Uterus (tissue), 3 donors: ENCODE measurements at regions not wholly inside any gene's neighbourhood (a gene's known extent, or its start where the extent isn't known, plus 50 kb on each side); places are given as distances from the start of the nearest gene placed in this dataset.

ENCODE experiments used
- DNase-seq, 2 donors: peaks; one replicate each; pipeline ENCODE4 v3.0.0-alpha.2; 2019 to 2020
- H3K27ac ChIP-seq, 2 donors: fragments of 200-600 bp; sonication (generic); 1 replicate in 1 of 2; 2 replicates in 1 of 2; pipeline ENCODE4 v1.5.1; 2016 to 2018
- H3K27me3 ChIP-seq, 2 donors: fragments of 200-600 bp; sonication (generic); one replicate each; pipeline ENCODE4 v1.5.1; 2018 to 2019; ENCODE audit warnings: control low read depth in 1 of 2
- H3K36me3 ChIP-seq, 2 donors: fragments of 200-600 bp; sonication (generic); one replicate each; pipeline ENCODE4 v1.5.1; 2019; ENCODE audit warnings: control low read depth in 1 of 2
- H3K4me1 ChIP-seq, 2 donors: fragments of 200-600 bp; sonication (generic); one replicate each; pipeline ENCODE4 v1.5.1; 2018 to 2019; ENCODE audit warnings: control low read depth in 1 of 2
- H3K4me3 ChIP-seq, 2 donors: fragments of 200-600 bp; sonication (generic); 1 replicate in 1 of 2; 2 replicates in 1 of 2; pipeline ENCODE4 v1.5.1; 2018 to 2019; ENCODE audit warnings: mild to moderate bottlenecking in 1 of 2
- H3K9me3 ChIP-seq, 2 donors: fragments of 200-600 bp; sonication (generic); one replicate each; pipeline ENCODE4 v1.5.1; 2019; ENCODE audit warnings: control low read depth in 1 of 2
- POLR2A ChIP-seq, 2 donors: fragments of 450-650 bp; IDR thresholded peaks; one replicate each; pipeline ENCODE4 v1.6.1; 2016; ENCODE audit warnings: antibody characterized with exemption in 2 of 2, mild to moderate bottlenecking in 1 of 2, moderate library complexity in 1 of 2
- intact Hi-C: fragments of 100-400 bp; cut with DNase I; formaldehyde crosslinking; loops from one replicate; pipeline ENCODE4 v1.15.1; 2023; ENCODE audit warnings: low total_unique reads
- TF ChIP-seq, protein P1 (sequence below), 4 experiments: fragments of 200-600 bp in 2 of 4; fragments of 450-650 bp in 2 of 4; sonication (generic) in 2 of 4; IDR thresholded peaks; one replicate each; pipeline ENCODE4 v1.5.1; 2016 to 2019; ENCODE audit warnings: antibody characterized with exemption in 4 of 4, mild to moderate bottlenecking in 2 of 4, moderate library complexity in 1 of 4
- donor health status: DM: yes; HTN: yes; CAD: no.

DNA sequence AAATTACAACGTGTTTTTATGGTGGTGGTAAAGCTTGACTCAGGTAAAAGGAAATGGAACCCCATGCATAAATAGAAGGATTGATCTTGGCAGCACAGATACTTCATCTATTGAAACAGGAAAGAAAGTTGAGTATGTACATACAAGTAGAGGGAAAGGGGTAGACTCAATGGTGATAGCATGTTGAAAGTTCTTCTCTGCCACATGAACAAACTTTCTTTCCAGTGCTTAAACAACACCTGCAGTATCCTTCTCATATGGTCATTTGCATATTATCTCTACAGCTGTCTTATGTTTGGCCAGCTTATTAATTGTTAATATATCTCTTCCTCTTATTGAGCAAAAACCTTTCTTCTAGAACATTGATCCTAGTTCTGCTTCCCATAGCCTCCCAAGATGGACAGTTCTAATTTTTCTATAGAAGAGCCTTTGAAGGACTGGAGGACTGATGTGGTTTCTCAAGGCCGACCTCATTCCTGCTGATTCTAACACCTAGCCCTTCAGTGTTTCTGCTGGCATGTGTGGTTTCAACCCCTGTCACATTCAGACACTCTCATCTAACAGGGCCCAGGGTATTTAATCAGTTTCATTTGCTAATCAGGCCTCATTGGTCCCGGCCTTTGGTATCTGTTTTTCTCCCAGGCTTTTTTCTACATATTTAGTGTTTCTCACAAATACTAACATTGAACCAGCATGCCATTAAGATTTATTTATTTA is 108.1 kb upstream of the SPRY1 start:
- intact Hi-C loops, result no loop called here
- DNase-seq, result no peak
- TF ChIP-seq, protein P1, sequence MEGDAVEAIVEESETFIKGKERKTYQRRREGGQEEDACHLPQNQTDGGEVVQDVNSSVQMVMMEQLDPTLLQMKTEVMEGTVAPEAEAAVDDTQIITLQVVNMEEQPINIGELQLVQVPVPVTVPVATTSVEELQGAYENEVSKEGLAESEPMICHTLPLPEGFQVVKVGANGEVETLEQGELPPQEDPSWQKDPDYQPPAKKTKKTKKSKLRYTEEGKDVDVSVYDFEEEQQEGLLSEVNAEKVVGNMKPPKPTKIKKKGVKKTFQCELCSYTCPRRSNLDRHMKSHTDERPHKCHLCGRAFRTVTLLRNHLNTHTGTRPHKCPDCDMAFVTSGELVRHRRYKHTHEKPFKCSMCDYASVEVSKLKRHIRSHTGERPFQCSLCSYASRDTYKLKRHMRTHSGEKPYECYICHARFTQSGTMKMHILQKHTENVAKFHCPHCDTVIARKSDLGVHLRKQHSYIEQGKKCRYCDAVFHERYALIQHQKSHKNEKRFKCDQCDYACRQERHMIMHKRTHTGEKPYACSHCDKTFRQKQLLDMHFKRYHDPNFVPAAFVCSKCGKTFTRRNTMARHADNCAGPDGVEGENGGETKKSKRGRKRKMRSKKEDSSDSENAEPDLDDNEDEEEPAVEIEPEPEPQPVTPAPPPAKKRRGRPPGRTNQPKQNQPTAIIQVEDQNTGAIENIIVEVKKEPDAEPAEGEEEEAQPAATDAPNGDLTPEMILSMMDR (IDR thresholded peaks at IDR 0.05), result no peak
- no peak for TF ChIP-seq POLR2A (IDR thresholded peaks at IDR 0.05)
- Histone ChIP-seq H3K27ac (no peak overlapping the region), H3K27me3 (no peaks in the 10 kb centered on the region), H3K9me3 (peaks cover 0 to 39% of the 10 kb centered on the region in 2 donors), H3K36me3 (no peaks in the 10 kb centered on the region), H3K4me1 (no peaks in the 10 kb centered on the region), H3K4me3 (no peak overlapping the region)

- DNase-seq, result no peak
- intact Hi-C loops, result no loop called here
- Histone ChIP-seq H3K4me3 (no peak overlapping the region), H3K27ac (no peak overlapping the region), H3K27me3 (no peaks in the 10 kb centered on the region), H3K4me1 (no peaks in the 10 kb centered on the region), H3K9me3 (peaks cover 0 to 39% of the 10 kb centered on the region in 2 donors), H3K36me3 (no peaks in the 10 kb centered on the region)
- TF ChIP-seq, protein P1 (IDR thresholded peaks at IDR 0.05), result no peak
- TF ChIP-seq POLR2A (IDR thresholded peaks at IDR 0.05), result no peak
Observed at GRCh38 chr4:123291329-123291728, 105.3 kb upstream of the SPRY1 start.

GRCh38 chr4:123297836-123298235 is 98.8 kb upstream of the SPRY1 start:
- intact Hi-C loops, result no loop called here
- Histone ChIP-seq H3K9me3 (no peaks in the 10 kb centered on the region), H3K4me3 (no peak overlapping the region), H3K4me1 (no peaks in the 10 kb centered on the region), H3K36me3 (no peaks in the 10 kb centered on the region), H3K27me3 (no peaks in the 10 kb centered on the region), H3K27ac (no peak overlapping the region)
- TF ChIP-seq, protein P1 (IDR thresholded peaks at IDR 0.05), result no peak
- TF ChIP-seq POLR2A (IDR thresholded peaks at IDR 0.05), result no peak
- DNase-seq, result no peak

DNA sequence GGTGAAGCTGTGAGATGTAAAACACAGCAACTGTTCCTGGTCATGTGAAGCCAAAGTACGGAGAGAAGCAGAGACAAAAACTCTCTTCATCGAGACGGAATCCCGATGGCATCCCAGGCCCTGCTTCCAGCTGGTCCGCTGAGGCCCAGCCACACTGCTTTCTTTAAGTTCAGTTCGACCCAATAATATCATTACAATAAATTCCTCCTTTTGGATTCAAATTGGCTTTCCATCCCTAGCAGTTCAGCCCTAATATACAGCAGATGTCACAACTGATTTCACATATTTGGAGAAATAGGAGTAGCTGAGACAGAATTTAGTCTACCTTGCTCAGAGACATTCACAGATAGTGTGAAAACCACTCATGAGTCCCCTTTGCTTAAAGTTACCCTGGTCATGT is 98.3 kb upstream of the SPRY1 start:
- TF ChIP-seq, protein P1 (IDR thresholded peaks at IDR 0.05), result no peak
- TF ChIP-seq POLR2A (IDR thresholded peaks at IDR 0.05), result no peak

DNA sequence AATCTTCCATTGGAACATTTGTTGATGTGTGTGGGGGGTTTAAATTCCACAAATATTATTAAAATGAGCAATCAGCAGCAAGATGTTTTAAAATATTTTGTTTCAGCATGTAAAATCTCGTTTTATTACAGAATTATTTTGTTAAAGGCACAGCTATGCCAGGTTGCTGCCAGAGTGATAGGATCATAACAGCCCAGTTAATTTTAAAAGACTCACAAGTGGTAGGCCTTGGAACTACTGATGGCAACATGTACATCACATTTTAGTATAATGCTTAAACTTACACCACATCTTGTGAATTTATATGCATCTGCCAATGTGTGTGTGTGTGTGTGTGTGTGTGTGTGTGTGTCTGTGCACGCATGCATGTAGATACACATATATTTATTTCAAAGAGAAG is 97.8 kb upstream of the SPRY1 start:
- no peaks in the 10 kb centered on the region for H3K27me3 ChIP-seq
- H3K9me3 ChIP-seq, result no peaks in the 10 kb centered on the region
- intact Hi-C loops, result no loop called here
- H3K36me3 ChIP-seq, result no peaks in the 10 kb centered on the region
- no peak for DNase-seq
- TF ChIP-seq, protein P1 (IDR thresholded peaks at IDR 0.05), result no peak
- TF ChIP-seq POLR2A (IDR thresholded peaks at IDR 0.05), result no peak
- no peaks in the 10 kb centered on the region for H3K4me1 ChIP-seq
- H3K27ac ChIP-seq, result no peak overlapping the region
- H3K4me3 ChIP-seq, result no peak overlapping the region

More for the DNA sequence above, 98.3 kb upstream of the SPRY1 start:
- intact Hi-C loops, result no loop called here
- no peak for DNase-seq
- Histone ChIP-seq H3K36me3 (no peaks in the 10 kb centered on the region), H3K9me3 (no peaks in the 10 kb centered on the region), H3K27me3 (no peaks in the 10 kb centered on the region), H3K4me1 (no peaks in the 10 kb centered on the region), H3K4me3 (no peak overlapping the region), H3K27ac (no peak overlapping the region)
